HG02678 (cell line): ENCODE measurements at regions not wholly inside any gene's neighbourhood (a gene's known extent, or its start where the extent isn't known, plus 50 kb on each side); places are given as distances from the start of the nearest gene placed in this dataset.
"Not testable (repeated sequence)": the region's sequence is repeated elsewhere in the genome, so short reads cannot be mapped to it uniquely, and the experiment has no call there.

ENCODE experiments used
- ATAC-seq: cut with Tn5 transposase; IDR thresholded peaks from one replicate; pipeline ENCODE4 v1.9.1; 2021; ENCODE audit warnings: mild to moderate bottlenecking, moderate library complexity; ENCODE audit not compliant: unreplicated experiment

DNA sequence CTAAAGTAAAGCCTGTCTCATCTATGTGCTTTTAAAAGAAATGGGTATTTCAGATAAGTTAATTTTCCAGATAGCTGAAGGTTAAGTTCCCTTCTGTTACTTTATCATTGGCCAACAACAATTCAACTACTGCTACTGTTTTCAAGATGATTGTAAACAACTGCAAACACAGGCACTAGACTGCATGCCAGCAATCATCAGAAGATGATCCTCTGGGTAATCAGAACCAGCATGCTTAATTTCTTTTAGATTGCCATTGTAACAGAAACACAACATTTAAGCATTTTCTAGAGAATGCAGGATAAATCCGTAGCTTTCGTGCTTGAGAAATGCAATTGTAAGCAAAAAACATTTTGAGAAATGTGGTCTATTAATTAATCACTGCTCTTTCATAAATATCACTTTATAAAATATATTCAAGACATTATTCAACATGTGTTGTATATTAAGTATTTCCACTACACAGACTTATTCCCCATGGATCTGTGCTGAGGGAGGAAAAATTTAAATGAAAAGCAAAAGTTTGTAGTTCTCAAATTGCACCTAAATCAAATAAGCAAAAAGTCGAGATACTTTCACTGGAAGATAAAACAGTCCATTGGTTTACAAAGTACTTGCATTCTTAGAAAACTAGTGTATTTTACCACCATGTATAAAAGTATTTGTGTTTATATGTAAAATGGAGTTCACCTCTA is 133.7 kb downstream of the ATL2 start:
- ATAC-seq = no peak

GRCh38 chr2:38239452-38239851 is 137.6 kb downstream of the ATL2 start:
- ATAC-seq = no peak

DNA sequence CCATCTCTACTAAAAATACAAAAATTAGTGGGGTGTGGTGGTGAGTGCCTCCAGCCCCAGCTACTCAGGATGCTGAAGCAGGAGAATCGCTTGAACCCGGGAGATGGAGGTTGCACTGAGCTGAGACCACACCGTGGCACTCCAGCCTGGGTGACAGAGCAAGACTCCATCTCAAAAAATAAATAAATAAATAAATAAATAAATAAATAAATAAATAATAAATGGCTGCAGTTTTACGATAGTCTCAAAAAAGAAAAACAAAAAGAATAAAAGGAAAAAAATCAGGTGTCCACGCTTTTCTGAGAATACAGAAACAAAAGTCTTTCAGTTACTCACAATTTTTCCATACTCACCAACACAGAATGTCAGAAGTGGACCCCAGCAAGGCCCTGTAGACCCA is 138.4 kb downstream of the ATL2 start:
- ATAC-seq = not testable (repeated sequence)

DNA sequence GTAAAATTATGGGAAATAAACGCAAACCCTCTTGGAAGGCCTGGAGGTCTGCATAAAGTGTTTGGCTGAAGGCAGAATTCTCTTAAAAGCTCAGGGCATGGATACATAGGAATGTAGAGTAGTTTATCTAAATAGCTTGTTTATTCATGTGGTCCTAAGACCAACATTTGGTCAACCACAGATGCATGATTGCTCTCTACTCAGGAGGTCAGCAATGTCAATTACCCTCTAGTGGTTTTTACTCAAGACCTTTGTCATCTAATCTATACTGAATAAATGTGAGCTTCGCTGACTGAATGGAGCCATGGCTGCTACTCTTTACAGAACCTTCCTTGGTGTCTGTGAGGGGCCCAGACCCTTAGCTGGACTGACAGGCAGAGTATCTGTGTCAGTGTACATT is 139.8 kb downstream of the ATL2 start:
- no peak for ATAC-seq

- ATAC-seq = no peak
These were observed 143.7 kb downstream of the ATL2 start for GRCh38 chr2:38233231-38233983.

DNA sequence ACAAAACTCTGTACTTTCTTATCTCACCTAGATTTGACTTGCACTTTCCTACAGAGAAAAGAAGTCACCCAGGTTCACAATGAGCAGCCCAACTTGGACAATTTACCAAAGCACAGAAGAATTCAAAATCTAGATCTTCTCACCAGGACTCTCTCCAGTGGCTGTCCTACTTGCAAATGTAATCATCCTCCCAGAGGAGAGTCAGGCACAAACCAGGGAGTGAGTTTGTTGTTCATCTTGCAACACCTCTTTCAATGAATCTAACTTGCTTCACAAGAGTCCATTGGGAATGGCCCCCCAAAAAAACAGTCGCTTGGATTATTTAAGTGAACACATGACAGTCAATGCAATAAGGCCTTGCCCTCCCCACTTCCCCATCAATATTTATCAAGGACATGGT is 144.6 kb downstream of the ATL2 start:
- no peak for ATAC-seq

DNA sequence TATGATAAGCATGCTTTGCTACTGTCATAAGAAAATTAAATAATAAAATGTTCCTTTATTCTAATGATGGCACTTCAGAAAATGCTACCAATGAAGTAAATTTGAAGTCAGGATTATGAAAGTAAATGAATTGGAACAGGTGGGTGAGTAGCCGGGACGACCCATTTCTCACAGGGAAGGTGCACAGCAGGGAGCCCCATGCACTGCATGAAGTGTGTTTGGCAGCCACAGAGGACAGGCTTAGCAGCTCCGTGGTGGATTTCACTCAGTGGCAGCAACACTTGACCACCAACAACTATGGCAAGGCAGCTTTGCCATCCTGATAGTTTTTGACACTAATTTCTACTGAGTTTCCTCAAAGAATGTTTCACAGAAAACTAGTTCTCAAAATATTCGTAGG is 146.3 kb downstream of the ATL2 start:
- no peak for ATAC-seq

DNA sequence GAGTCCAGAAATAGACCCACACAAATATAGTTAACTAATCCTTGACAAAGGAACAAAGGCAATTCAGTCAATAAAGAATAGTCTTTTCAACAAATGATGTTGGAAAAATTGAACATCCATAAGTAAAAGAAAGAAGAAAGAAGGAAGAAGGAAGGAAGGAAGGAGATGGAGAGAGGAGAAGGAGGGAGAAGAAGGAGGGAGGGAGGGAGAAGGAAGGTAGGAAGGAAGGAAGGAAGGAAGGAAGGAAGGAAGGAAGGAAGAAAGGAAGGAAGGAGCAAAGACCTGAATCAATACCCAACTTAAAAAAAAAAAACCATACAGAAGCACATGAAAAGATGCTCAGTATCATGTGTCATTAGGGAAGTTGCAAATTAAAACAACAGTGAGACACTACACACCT is 148.3 kb downstream of the ATL2 start:
- no peak for ATAC-seq

DNA sequence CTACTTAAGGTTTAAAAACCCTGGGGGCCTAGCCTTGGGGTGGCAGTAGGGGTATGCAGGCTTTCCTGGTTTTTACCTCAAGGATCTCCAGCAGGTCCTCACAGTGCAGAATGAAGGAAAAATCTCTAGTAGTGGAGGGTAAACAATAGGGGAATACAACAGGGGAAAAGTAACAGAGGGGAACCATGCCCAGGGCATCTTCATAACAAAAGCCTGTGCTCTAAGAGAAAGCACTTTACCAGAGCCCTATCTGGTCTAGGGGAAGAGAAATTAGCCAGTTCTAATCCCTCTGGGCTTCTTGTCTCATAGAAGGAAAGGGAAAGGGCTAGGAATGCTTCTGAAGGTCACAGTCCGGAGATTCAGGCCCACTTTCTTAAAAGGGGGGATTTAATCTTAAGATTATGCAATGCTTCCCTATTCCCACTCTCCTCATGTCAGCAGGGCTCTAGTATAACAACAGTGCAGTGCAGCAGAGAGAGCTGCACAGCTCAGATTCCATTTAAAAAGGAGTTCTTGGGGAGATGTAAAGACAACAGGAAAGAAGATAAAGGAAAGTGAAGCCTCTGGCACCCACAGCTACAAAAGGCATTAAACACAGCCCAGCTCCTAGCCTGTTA is 149.0 kb upstream of the CYP1B1 start:
- no peak for ATAC-seq

DNA sequence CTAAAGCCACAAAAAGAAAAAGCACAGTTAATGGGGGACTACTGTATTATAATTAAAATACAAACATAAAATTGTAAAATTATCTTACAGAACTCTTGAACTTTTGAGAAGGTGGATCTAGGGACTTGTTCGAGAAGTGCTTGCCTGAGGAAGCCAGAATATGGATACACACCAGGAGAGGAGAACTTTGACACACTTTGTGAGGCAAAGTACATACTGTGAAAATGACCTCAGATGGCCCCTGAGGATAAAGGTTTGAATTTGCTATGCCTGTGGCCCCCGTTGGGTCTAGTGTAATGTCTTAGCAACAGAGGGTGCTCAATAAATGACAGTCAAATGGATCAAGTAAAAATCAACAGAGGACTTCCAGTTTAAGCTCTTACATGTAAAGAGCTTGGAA is 148.2 kb upstream of the CYP1B1 start:
- no peak for ATAC-seq

DNA sequence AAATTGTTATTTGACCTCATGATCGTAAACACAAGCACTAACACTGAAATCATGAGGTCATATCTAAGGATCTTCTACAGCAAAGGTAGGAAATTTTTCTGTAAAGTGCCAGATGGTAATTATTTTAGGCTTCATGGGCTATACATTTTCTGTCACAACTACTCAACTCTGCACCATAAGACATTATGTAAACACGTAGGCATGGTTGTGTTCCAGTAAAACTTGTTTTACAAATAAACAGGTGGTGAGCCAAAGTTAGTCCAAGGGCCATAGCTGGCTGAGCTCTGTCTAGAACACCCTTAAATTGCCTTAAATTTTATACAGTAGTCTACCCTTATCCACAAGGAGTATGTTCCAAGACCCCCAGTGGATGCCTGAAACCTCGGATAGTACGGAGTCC is 147.3 kb upstream of the CYP1B1 start:
- no peak for ATAC-seq

GRCh38 chr2:38220164-38220563 is 144.2 kb upstream of the CYP1B1 start:
- no peak for ATAC-seq

DNA sequence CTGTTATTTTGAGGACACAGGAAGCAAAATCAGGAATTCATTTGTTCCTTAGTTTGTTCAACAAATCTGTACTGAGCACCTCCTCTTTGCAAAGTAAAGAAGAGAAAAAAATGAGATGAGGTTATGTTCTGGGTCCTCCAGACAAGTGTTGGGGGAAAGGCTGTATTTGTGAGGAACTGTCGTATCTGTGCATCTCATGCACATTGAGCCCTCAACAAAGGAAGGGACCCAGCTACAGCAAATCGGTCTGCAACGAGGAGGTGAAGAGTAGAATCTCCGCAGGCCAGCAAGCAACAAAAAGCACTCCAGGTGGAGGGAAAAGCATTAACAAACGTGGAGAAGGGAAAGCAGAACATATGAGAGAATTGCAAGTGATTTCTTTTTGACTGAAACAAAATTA is 143.0 kb upstream of the CYP1B1 start:
- no peak for ATAC-seq

DNA sequence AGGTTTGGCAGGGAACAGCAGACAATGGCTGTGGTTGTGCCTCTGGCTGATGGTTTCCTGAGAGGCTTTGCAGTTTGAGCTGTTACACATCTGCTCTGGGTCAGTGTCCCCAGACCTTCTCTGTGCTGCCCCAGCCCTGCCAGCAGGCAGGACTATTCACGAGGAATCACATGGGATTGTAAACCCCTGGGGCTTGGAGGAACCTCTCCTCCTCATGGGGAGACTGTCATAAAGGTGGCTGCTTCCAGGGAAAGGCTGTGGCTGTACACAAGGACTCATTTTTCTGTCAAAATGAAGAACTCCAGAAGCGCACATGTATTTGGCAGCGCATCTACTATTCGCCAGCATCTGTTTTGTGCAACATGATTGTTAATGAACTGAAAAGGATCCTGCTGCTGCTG is 142.6 kb upstream of the CYP1B1 start:
- no peak for ATAC-seq

DNA sequence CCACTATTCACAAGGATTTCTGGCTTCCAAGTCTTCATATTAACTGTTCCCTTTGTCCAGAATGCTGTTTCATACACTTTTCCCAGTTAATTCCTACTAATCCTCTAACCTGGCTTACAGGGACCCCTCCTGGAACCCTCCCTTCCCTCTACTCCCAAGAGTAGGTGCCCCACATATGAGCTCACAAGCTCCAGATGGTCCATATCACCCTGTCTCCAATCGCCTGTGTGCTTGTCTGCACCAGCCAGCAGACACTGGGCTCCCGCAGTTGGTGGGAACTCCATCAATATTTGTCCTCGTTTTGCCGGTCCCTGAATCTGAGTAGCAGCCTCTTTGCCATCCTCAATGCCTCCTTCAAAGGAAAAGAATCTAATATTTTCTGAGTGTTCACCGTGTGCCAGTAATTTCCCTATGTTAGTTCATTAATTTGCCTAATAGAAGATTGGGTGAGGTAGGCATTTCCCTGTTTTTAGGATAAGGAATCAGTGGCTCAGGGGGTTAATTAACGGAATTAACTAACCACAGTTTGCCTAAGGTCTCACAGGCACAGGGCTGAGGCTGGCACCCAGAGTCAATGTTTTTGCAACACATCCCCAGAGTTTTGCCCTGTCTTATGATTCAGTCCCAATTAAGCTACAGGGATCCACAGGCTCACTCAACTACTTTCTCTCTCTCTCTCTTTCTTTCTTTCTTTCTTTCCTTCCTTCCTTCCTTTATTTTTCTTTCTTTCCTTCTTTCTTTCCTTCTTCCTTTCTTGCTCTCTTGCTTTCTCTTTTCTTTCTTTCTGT is 141.6 kb upstream of the CYP1B1 start:
- no peak for ATAC-seq

GRCh38 chr2:38216886-38217285 is 140.9 kb upstream of the CYP1B1 start:
- no peak for ATAC-seq

DNA sequence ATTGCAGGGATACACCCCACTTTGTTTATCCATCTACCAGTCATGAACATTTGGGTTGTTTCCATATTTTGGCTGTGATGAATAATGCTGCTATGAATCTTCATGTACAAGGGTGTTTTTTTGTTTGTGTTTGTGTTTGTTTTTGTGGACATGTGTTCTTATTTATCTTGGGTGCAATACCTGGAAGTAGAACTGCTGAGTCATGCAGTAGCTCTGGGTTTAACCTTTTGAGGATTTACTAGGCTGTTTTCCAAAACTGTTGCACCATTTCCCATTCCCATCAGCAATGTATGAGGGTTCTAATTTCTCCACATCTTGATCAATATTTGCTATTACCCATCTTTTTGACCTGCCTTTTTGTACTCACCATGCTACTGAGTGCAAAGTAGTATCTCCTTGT is 140.0 kb upstream of the CYP1B1 start:
- no peak for ATAC-seq

GRCh38 chr2:38215522-38215921 is 139.6 kb upstream of the CYP1B1 start:
- ATAC-seq = no peak

DNA sequence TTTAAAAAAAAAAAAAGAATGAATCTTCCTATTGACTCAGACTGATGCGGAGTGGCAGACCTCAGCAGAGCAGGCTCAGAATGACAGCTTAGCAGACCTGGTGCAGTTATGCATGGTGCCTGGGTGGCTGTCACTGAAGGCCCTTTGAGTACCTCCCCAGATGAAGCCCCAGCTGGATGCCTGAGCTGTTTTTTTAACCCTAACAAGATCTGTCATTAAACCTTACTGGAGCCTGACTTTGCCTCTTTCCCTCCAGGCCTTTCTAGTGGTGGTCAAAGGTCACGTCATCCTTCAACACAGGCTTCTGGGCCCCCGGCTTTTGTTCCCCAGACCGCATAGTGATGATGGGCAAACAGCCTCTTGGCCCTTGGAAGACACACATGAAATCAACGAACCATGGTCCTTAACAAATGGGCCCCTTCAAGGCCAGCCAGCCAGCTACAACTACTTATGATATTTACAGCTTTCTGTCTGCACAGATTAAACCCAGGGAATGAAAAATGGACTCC is 138.3 kb upstream of the CYP1B1 start:
- ATAC-seq = no peak

- no peak for ATAC-seq
These were observed 137.7 kb upstream of the CYP1B1 start for GRCh38 chr2:38213619-38214167.

DNA sequence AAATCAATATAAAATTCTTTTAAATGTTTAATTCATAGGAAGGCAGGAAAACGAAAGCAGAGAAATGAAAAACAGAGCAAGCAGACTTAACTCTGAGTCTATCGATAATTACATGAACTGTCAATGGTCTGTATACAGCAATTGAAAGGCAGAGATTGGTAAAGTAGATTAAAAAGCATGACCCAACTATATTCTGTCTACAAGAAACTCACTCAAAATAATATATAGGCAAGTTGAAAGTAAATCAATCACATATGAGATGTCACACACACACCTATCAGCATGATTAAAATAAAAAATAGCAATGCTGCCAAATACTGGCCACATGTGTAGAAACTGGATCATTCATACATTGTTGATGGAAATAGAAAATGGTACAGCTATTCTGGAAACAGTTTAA is 136.4 kb upstream of the CYP1B1 start:
- ATAC-seq = no peak
